ENCODE measurements at regions not wholly inside any gene's neighbourhood (a gene's known extent, or its start where the extent isn't known, plus 50 kb on each side); places are given as distances from the start of the nearest gene placed in this dataset.

DNA sequence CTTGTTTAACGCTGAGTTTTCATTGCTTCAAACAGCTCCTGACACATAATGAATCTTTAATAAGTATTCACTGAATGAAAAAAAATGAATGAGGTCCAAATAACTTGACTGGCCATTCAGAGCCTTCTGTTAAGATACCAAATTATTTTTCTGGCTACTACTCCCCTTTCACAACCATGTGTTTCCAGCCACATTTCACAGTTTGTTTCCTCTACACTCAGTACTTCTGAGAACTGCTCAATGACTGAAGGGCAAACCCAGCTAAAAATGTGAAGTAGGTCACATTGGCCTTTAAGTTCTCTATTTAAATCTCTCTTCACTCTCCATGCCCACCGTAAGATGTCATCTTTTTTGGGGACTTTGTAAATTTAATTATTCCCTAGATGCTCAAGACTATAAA is 78.4 kb upstream of the KRR1 start:
- no peak for DNase-seq

- no peak for DNase-seq
These were observed 76.1 kb upstream of the KRR1 start for GRCh38 chr12:75587340-75588106.

DNA sequence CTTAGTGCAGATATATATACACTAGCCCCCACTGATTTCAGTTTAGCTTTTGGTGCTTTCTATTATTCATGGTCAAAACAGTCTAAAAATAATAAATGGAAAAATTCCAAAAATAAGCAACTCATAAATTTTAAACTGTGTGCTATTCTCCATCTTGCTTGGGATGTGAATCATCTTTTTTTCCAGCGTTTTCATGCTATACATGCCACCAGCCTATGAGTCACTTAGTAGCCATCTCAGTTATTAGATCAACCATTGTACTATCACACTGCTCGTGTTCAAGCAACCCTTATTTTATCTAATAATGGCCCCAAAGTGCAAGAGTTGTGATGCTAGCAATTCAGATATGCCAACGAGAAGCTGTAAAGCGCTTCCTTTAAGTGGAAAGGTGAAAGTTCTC is 73.9 kb upstream of the KRR1 start:
- no peak for DNase-seq

DNA sequence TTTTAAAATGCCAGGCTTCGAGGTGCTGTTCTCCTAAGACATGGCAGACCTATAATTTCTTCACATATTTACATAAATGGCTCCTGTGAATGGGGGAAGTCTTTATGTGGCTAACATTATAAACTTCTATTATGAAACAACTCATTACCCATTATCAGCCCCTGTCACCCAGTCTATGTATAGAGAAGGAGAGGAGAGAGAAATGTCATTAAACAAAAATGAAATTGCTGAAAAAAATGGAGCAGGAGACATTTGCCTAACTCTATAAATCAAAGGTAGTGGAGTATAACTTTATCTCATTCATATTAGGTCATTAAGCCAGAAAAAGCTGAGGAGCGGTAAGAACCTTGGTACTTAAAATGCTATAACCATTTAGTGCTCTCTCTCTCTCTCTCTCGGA is 71.9 kb upstream of the KRR1 start:
- no peak for DNase-seq

- no peak for DNase-seq
These were observed 70.1 kb upstream of the KRR1 start for GRCh38 chr12:75581515-75581914.

DNA sequence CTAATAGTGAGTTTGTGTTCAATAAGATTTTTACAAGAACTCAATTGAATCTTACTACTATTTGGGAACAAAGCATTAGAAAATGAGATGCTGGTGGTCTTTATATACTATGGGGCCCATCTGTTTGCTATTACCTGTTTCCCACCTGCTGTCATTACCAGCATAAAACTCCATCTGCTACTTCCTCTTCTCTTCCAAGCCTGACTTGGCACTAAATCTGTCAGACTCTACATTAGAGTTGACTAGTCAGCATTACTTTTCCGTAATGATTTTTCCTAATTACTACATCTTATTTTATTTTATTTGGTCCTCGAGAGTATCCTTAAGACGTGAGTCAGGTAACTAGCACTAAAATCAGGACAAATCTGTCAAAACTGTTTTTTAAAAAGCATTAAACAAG is 68.1 kb upstream of the KRR1 start:
- DNase-seq = no peak

DNA sequence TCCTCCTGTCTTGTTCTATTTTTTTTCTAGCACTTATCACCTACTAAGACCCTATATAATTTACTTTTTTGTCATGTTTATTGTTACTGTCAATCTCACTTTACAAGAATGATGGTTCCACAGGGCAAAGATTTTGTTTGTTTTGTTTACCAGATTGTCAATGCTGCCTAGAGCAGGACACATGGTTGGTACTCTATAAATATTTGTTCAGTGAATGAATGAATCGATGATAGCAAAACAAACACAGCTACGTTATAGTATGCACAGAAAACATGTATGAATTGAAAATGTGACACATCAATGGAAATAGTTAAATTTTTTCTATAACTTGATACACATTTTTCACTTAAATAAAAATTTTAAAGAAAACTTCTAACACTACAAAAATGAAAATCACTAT is 67.1 kb upstream of the KRR1 start:
- DNase-seq = no peak

GRCh38 chr12:75577812-75578211 is 66.4 kb upstream of the KRR1 start:
- no peak for DNase-seq

DNA sequence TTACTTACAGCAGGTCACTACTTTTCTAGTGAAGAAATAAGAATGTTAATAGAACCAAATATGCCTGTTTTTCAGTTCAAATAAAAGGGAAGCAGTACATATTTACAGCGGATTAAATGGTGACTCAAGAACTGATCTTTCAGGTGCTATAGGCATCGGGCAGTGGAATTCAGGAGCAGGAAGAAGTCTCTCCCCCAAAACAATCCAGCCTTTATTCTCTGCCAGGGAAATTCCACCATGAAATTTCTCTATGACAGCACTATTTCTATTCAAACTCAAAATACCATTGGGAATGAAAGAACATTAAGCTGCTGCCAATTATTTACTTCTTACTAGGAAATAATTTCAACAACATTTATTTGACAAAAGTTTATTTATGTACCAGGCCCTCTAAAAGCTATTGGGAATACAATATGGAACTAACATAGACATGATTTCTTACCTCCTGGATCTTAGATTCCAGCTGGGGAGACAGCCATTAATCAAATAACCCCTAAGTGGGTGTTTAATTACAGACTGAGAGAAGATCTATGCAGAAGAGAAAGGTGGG is 60.3 kb upstream of the KRR1 start:
- DNase-seq = no peak

- DNase-seq = no peak
These were observed 59.8 kb upstream of the KRR1 start for GRCh38 chr12:75571204-75571603.

- DNase-seq = no peak
These were observed 57.4 kb upstream of the KRR1 start for GRCh38 chr12:75568801-75569200.

DNA sequence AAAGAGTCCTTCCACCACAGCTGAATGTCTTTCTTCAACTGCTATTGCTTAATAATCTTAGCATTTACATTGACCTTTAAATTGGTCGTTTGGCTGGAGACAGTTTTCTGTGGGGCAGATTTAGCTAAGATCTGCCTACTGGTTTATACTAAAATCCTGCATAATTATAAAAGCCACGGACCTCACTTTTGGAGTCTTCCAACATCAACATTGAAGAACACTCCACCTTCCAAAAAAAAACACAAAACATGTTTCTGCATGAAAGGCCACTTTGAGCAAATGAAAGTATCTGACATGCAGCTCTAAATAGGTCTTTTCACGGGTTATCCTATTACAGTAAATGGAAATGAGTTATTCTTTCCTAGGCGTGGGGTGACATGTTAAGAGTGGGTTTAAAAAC is 57.0 kb upstream of the KRR1 start:
- no peak for DNase-seq

DNA sequence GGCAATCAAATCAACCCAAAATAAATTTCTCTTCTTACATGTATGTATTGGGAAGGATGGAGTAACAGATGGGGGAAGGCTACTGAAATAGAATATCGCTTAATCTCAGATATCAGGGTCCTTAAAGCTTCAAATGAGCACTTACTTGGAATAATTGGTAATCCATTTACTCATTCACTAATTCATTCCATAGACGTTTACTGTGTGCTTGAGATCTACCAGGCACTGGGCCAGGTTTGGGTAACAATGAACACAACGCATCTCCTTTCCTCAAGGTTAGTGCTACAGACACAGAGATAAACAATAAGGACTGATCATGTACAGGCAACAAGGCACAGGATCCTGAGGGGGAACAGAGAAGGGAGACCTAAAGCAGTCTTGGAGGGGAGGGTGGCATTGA is 54.4 kb upstream of the KRR1 start:
- no peak for DNase-seq

DNA sequence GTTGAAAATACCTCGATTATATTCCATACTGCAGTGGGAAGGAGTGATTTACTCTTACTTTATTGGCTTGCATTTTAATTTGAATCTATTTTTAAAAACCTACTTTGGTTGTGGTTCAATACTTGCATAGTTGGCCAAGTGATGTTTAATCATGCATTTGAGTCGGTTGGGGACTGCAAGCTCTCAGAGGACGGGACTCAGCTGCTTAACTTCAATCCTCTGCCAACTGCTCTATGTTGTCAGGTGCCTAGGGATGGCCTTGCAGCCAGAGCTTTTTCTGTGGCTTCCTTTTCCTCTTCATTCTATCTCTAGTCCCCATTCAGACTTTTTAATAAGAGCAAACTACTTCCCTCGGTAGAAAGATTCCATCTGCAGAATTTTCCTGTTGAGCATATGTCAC is 53.4 kb upstream of the KRR1 start:
- DNase-seq = no peak

DNA sequence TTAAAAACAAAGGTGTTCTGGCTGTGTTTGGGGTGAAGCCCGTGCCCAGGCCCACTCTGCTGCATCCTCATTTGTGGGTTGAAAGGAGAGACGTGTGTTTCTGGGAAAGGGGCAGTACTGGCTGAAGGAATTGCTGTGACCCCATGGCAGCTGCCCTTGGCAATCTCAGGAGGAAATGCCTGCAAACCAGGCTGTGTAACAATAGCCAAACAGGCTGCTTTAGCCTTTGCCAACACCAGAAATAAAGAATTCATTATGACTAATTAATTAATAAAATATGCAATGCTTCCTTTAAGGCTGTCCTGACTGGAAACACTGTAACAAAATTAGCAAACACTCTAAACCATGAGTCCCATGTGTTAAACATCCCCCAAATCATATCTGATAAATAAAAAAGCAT is 53.0 kb upstream of the KRR1 start:
- DNase-seq = no peak

- DNase-seq = no peak
These were observed 51.9 kb upstream of the KRR1 start for GRCh38 chr12:75563351-75563750.

GRCh38 chr12:75561921-75562320 is 50.5 kb upstream of the KRR1 start:
- no peak for DNase-seq

Measured in central memory CD4-positive, alpha-beta T cell (primary cell).